Testis (tissue), 2 donors: ENCODE measurements at regions not wholly inside any gene's neighbourhood (a gene's known extent, or its start where the extent isn't known, plus 50 kb on each side); places are given as distances from the start of the nearest gene placed in this dataset.
"Not testable (repeated sequence)": the region's sequence is repeated elsewhere in the genome, so short reads cannot be mapped to it uniquely, and the experiment has no call there.

Source experiments
- DNase-seq: peaks from one replicate; pipeline ENCODE4 v3.0.0-alpha.2; 2019
- H3K27ac ChIP-seq, 2 donors: fragments of 200-600 bp; sonication (generic); one replicate each; pipeline ENCODE4 v1.5.1; 2019
- H3K27me3 ChIP-seq: fragments of 200-600 bp; sonication (generic); one replicate; pipeline ENCODE4 v1.5.1; 2019
- H3K36me3 ChIP-seq: fragments of 200-600 bp; sonication (generic); one replicate; pipeline ENCODE4 v1.5.1; 2017; ENCODE audit warnings: low read depth; ENCODE audit errors: missing control alignments
- H3K4me1 ChIP-seq: fragments of 200-600 bp; sonication (generic); one replicate; pipeline ENCODE4 v1.5.1; 2019
- H3K4me3 ChIP-seq, 2 donors: fragments of 200-600 bp; sonication (generic); one replicate each; pipeline ENCODE4 v1.5.1; 2017 to 2019
- H3K9me3 ChIP-seq: fragments of 200-600 bp; sonication (generic); one replicate; pipeline ENCODE4 v1.5.1; 2017
- CTCF ChIP-seq, 3 experiments: fragments of 450-650 bp in 2 of 3; fragments of 200-600 bp in 1 of 3; sonication (generic) in 1 of 3; IDR thresholded peaks; one replicate each; pipeline ENCODE4 v1.5.1; 2016 to 2019; ENCODE audit warnings: antibody characterized with exemption in 3 of 3, mild to moderate bottlenecking in 2 of 3, moderate library complexity in 1 of 3
- POLR2A ChIP-seq: fragments of 450-650 bp; IDR thresholded peaks from one replicate; pipeline ENCODE4 v1.6.1; 2017; ENCODE audit warnings: antibody characterized with exemption, mild to moderate bottlenecking, moderate library complexity
- WGBS, 2 donors: methylation state at CpG; one replicate each; pipeline ENCODE4 v1.1.5; 2018; 5-methylcytosine and 5-hydroxymethylcytosine counted together
- intact Hi-C: fragments of 100-400 bp; cut with DNase I; formaldehyde crosslinking; loops from one replicate; pipeline ENCODE4 v1.15.1; 2023; ENCODE audit warnings: low total_unique reads

GRCh38 chr7:1354661-1355567, 104.4 kb downstream of the MICALL2 start:
- no peak for TF ChIP-seq CTCF (IDR thresholded peaks at IDR 0.05)
- TF ChIP-seq POLR2A = no peak
- intact Hi-C loops = no loop called here
- Histone ChIP-seq H3K27me3 (no peaks in the 10 kb centered on the region), H3K36me3 (no peaks in the 10 kb centered on the region), H3K9me3 (no peaks in the 10 kb centered on the region), H3K4me3 (no peak overlapping the region), H3K4me1 (no peaks in the 10 kb centered on the region), H3K27ac (no peak overlapping the region)
- no peak for DNase-seq
- WGBS, 2 donors = 76 to 80% methylated on average over 29 to 31 of the region's 32 CpGs

- intact Hi-C loops = no loop called here
- no peaks in the 10 kb centered on the region for H3K9me3 ChIP-seq
- no peaks in the 10 kb centered on the region for H3K27me3 ChIP-seq
- H3K27ac ChIP-seq = no peak overlapping the region
- H3K36me3 ChIP-seq = no peaks in the 10 kb centered on the region
- DNase-seq = no peak
- H3K4me1 ChIP-seq = no peaks in the 10 kb centered on the region
- no peak for TF ChIP-seq POLR2A
- TF ChIP-seq CTCF (IDR thresholded peaks at IDR 0.05) = no peak
- WGBS, 2 donors = 68 to 75% methylated on average over 13 to 19 of the region's 24 CpGs
- no peak overlapping the region for H3K4me3 ChIP-seq
Observed at GRCh38 chr7:1355568-1356340, 103.5 kb downstream of the MICALL2 start.

- H3K4me3 ChIP-seq, H3K27me3 ChIP-seq, H3K27ac ChIP-seq, intact Hi-C loops, H3K36me3 ChIP-seq, H3K4me1 ChIP-seq, H3K9me3 ChIP-seq, DNase-seq: not testable (repeated sequence)
- WGBS, 2 donors = 88 to 92% methylated on average over 6 of the region's 6 CpGs
Observed at GRCh38 chr7:1356853-1357252, 102.4 kb downstream of the MICALL2 start.

GRCh38 chr7:1357260-1357600, 102.0 kb downstream of the MICALL2 start:
- H3K9me3 ChIP-seq, H3K36me3 ChIP-seq, H3K27me3 ChIP-seq, intact Hi-C loops, H3K4me3 ChIP-seq, H3K4me1 ChIP-seq, H3K27ac ChIP-seq, DNase-seq: not testable (repeated sequence)
- 93 to 95% methylated on average over 3 of the region's 3 CpGs for WGBS, 2 donors

GRCh38 chr7:1357601-1358271, 101.5 kb downstream of the MICALL2 start:
- intact Hi-C loops = no loop called here
- no peaks in the 10 kb centered on the region for H3K4me1 ChIP-seq
- WGBS, 2 donors = 56 to 70% methylated on average over 22 to 23 of the region's 23 CpGs
- no peak for DNase-seq
- H3K4me3 ChIP-seq = no peak overlapping the region
- no peaks in the 10 kb centered on the region for H3K27me3 ChIP-seq
- TF ChIP-seq POLR2A (no peak), CTCF (IDR thresholded peaks at IDR 0.05) (no peak)
- H3K36me3 ChIP-seq = no peaks in the 10 kb centered on the region
- H3K9me3 ChIP-seq = no peaks in the 10 kb centered on the region
- H3K27ac ChIP-seq = no peak overlapping the region
